ENCODE measurements at regions not wholly inside any gene's neighbourhood (a gene's known extent, or its start where the extent isn't known, plus 50 kb on each side); places are given as distances from the start of the nearest gene placed in this dataset.

DNA sequence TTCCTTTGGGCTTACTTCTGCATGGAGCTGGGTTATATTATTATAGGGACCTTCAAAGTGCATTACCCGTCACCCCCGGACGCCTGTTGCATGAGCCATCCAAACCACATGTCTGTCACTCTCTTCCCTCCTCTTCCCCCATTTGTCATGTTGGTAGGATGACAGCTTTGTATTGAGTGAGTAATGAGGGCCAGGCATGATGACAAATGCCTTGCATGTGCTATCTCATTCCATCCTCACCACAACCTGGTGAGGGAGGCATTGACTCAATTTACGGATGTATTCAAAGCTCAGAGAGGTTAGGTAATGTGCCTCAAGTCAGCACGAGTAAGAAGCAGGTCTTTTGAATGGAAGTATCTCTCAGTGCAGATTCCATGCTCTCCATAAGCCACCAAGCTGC lies 510.5 kb upstream of the TNP1 start:
- TF ChIP-seq, protein P1, sequence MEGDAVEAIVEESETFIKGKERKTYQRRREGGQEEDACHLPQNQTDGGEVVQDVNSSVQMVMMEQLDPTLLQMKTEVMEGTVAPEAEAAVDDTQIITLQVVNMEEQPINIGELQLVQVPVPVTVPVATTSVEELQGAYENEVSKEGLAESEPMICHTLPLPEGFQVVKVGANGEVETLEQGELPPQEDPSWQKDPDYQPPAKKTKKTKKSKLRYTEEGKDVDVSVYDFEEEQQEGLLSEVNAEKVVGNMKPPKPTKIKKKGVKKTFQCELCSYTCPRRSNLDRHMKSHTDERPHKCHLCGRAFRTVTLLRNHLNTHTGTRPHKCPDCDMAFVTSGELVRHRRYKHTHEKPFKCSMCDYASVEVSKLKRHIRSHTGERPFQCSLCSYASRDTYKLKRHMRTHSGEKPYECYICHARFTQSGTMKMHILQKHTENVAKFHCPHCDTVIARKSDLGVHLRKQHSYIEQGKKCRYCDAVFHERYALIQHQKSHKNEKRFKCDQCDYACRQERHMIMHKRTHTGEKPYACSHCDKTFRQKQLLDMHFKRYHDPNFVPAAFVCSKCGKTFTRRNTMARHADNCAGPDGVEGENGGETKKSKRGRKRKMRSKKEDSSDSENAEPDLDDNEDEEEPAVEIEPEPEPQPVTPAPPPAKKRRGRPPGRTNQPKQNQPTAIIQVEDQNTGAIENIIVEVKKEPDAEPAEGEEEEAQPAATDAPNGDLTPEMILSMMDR (IDR thresholded peaks at IDR 0.05): no peak
- no peak for TF ChIP-seq POLR2A (IDR thresholded peaks at IDR 0.05)

Measured in uterus (tissue), 2 donors.